Naive B cell (primary cell): ENCODE measurements at regions not wholly inside any gene's neighbourhood (a gene's known extent, or its start where the extent isn't known, plus 50 kb on each side); places are given as distances from the start of the nearest gene placed in this dataset.

Experiments used
- ATAC-seq, 2 donors: fragments of 150-1000 bp; cut with Tn5 transposase; 2 replicates each; pipeline ENCODE4 v1.10.0; 2021; ENCODE audit warnings: low read depth in 2 of 2, mild to moderate bottlenecking in 2 of 2, moderate library complexity in 2 of 2
- DNase-seq: peaks from one replicate; pipeline ENCODE4 v3.0.0; 2022
- H3K27ac Mint-ChIP-seq, 6 donors: one replicate each; pipeline ENCODE4 v1.8.0; 2020 to 2022; ENCODE audit warnings: mild to moderate bottlenecking in 6 of 6, mixed read lengths in 6 of 6, moderate library complexity in 5 of 6, inconsistent platforms in 2 of 6
- H3K27me3 Mint-ChIP-seq, 3 donors: one replicate each; pipeline ENCODE4 v1.8.0; 2021 to 2022; ENCODE audit warnings: mixed read lengths in 3 of 3, mild to moderate bottlenecking in 1 of 3
- H3K36me3 Mint-ChIP-seq, 2 donors: one replicate each; pipeline ENCODE4 v1.8.0; 2020 to 2022; ENCODE audit warnings: mixed read lengths in 2 of 2, inconsistent platforms in 1 of 2, mild to moderate bottlenecking in 1 of 2
- H3K4me1 Mint-ChIP-seq, 3 donors: one replicate each; pipeline ENCODE4 v1.8.0; 2020 to 2022; ENCODE audit warnings: mixed read lengths in 3 of 3, inconsistent platforms in 1 of 3, mild to moderate bottlenecking in 1 of 3, moderate library complexity in 1 of 3
- H3K4me3 Mint-ChIP-seq, 8 donors: one replicate each; pipeline ENCODE4 v1.8.0; 2020 to 2022; ENCODE audit warnings: mild to moderate bottlenecking in 8 of 8, mixed read lengths in 8 of 8, moderate library complexity in 8 of 8, inconsistent platforms in 2 of 8
- H3K9me3 Mint-ChIP-seq, 7 donors: one replicate each; pipeline ENCODE4 v1.8.0; 2020 to 2022; ENCODE audit warnings: mixed read lengths in 7 of 7, mild to moderate bottlenecking in 5 of 7, inconsistent platforms in 2 of 7, moderate library complexity in 1 of 7

GRCh38 chr12:65647074-65647473 lies 177.2 kb upstream of the HMGA2 start:
- DNase-seq: no peak
- ATAC-seq: no peak
- peaks cover 0 to 5% (median 0%) of the 10 kb centered on the region in 3 donors for H3K27me3 Mint-ChIP-seq
- no peak overlapping the region for H3K4me3 Mint-ChIP-seq
- peaks cover 0 to 3% (median 0%) of the 10 kb centered on the region in 7 donors for H3K9me3 Mint-ChIP-seq
- no peaks in the 10 kb centered on the region for H3K4me1 Mint-ChIP-seq
- no peak overlapping the region for H3K27ac Mint-ChIP-seq
- no peaks in the 10 kb centered on the region for H3K36me3 Mint-ChIP-seq

GRCh38 chr12:65648461-65648860 lies 175.8 kb upstream of the HMGA2 start:
- Mint-ChIP-seq H3K4me1 (no peaks in the 10 kb centered on the region), H3K4me3 (peak overlapping the region in 1 of 8 donors; percentile 48), H3K27me3 (no peaks in the 10 kb centered on the region), H3K9me3 (peaks cover 0 to 3% (median 0%) of the 10 kb centered on the region in 7 donors), H3K27ac (peak overlapping the region in 1 of 6 donors; percentile 28), H3K36me3 (no peaks in the 10 kb centered on the region)
- ATAC-seq (no peak), DNase-seq (no peak)

- H3K36me3 Mint-ChIP-seq: no peaks in the 10 kb centered on the region
- no peak overlapping the region for H3K27ac Mint-ChIP-seq
- DNase-seq: no peak
- H3K4me1 Mint-ChIP-seq: no peaks in the 10 kb centered on the region
- no peaks in the 10 kb centered on the region for H3K27me3 Mint-ChIP-seq
- ATAC-seq: no peak
- no peak overlapping the region for H3K4me3 Mint-ChIP-seq
- peaks cover 0 to 2% (median 0%) of the 10 kb centered on the region in 7 donors for H3K9me3 Mint-ChIP-seq
Measured at GRCh38 chr12:65649126-65649525, 175.2 kb upstream of the HMGA2 start.

- DNase-seq: no peak
- no peak for ATAC-seq
- peaks cover 0 to 2% (median 0%) of the 10 kb centered on the region in 7 donors for H3K9me3 Mint-ChIP-seq
- no peak overlapping the region for H3K27ac Mint-ChIP-seq
- no peak overlapping the region for H3K4me3 Mint-ChIP-seq
- no peaks in the 10 kb centered on the region for H3K4me1 Mint-ChIP-seq
- no peaks in the 10 kb centered on the region for H3K27me3 Mint-ChIP-seq
- no peaks in the 10 kb centered on the region for H3K36me3 Mint-ChIP-seq
Measured at GRCh38 chr12:65651060-65651459, 173.2 kb upstream of the HMGA2 start.

GRCh38 chr12:65653321-65653720 lies 171.0 kb upstream of the HMGA2 start:
- no peak overlapping the region for H3K4me3 Mint-ChIP-seq
- no peaks in the 10 kb centered on the region for H3K4me1 Mint-ChIP-seq
- peaks cover 0 to 2% (median 0%) of the 10 kb centered on the region in 7 donors for H3K9me3 Mint-ChIP-seq
- H3K27ac Mint-ChIP-seq: no peak overlapping the region
- no peaks in the 10 kb centered on the region for H3K36me3 Mint-ChIP-seq
- peaks cover 0 to 3% (median 0%) of the 10 kb centered on the region in 3 donors for H3K27me3 Mint-ChIP-seq
- DNase-seq (no peak), ATAC-seq (no peak)

GRCh38 chr12:65653946-65654629 lies 170.2 kb upstream of the HMGA2 start:
- peaks cover 0 to 3% (median 2%) of the 10 kb centered on the region in 3 donors for H3K27me3 Mint-ChIP-seq
- no peak overlapping the region for H3K27ac Mint-ChIP-seq
- H3K4me3 Mint-ChIP-seq: no peak overlapping the region
- no peaks in the 10 kb centered on the region for H3K36me3 Mint-ChIP-seq
- peaks cover 0 to 2% (median 0%) of the 10 kb centered on the region in 7 donors for H3K9me3 Mint-ChIP-seq
- ATAC-seq: no peak
- DNase-seq: no peak
- H3K4me1 Mint-ChIP-seq: no peaks in the 10 kb centered on the region

- peaks cover 3 to 10% (median 6%) of the 10 kb centered on the region in 3 donors for H3K27me3 Mint-ChIP-seq
- H3K9me3 Mint-ChIP-seq: peaks cover 0 to 2% (median 0%) of the 10 kb centered on the region in 7 donors
- DNase-seq: no peak
- no peaks in the 10 kb centered on the region for H3K36me3 Mint-ChIP-seq
- no peak overlapping the region for H3K27ac Mint-ChIP-seq
- ATAC-seq: no peak
- no peak overlapping the region for H3K4me3 Mint-ChIP-seq
- no peaks in the 10 kb centered on the region for H3K4me1 Mint-ChIP-seq
Measured at GRCh38 chr12:65655074-65655493, 169.2 kb upstream of the HMGA2 start.

GRCh38 chr12:65656156-65656882 lies 168.0 kb upstream of the HMGA2 start:
- H3K4me1 Mint-ChIP-seq: no peaks in the 10 kb centered on the region
- peaks cover 3 to 10% (median 6%) of the 10 kb centered on the region in 3 donors for H3K27me3 Mint-ChIP-seq
- DNase-seq: no peak
- H3K4me3 Mint-ChIP-seq: no peak overlapping the region
- no peak for ATAC-seq
- H3K27ac Mint-ChIP-seq: no peak overlapping the region
- no peaks in the 10 kb centered on the region for H3K9me3 Mint-ChIP-seq
- no peaks in the 10 kb centered on the region for H3K36me3 Mint-ChIP-seq

GRCh38 chr12:65656891-65657351 lies 167.4 kb upstream of the HMGA2 start:
- Mint-ChIP-seq H3K27ac (no peak overlapping the region), H3K4me3 (no peak overlapping the region), H3K9me3 (no peaks in the 10 kb centered on the region), H3K36me3 (no peaks in the 10 kb centered on the region), H3K27me3 (peaks cover 3 to 10% (median 6%) of the 10 kb centered on the region in 3 donors), H3K4me1 (no peaks in the 10 kb centered on the region)
- no peak for ATAC-seq
- no peak for DNase-seq

- ATAC-seq (no peak), DNase-seq (no peak)
- no peak overlapping the region for H3K4me3 Mint-ChIP-seq
- H3K4me1 Mint-ChIP-seq: no peaks in the 10 kb centered on the region
- H3K27me3 Mint-ChIP-seq: peaks cover 3 to 10% (median 6%) of the 10 kb centered on the region in 3 donors
- no peaks in the 10 kb centered on the region for H3K9me3 Mint-ChIP-seq
- H3K27ac Mint-ChIP-seq: no peak overlapping the region
- H3K36me3 Mint-ChIP-seq: no peaks in the 10 kb centered on the region
Measured at GRCh38 chr12:65657635-65658034, 166.6 kb upstream of the HMGA2 start.

- Mint-ChIP-seq H3K27ac (no peak overlapping the region), H3K4me1 (no peaks in the 10 kb centered on the region), H3K4me3 (no peak overlapping the region), H3K36me3 (no peaks in the 10 kb centered on the region), H3K27me3 (peaks cover 3 to 10% (median 6%) of the 10 kb centered on the region in 3 donors), H3K9me3 (no peaks in the 10 kb centered on the region)
- ATAC-seq (no peak), DNase-seq (no peak)
Measured at GRCh38 chr12:65658360-65658759, 165.9 kb upstream of the HMGA2 start.

- no peaks in the 10 kb centered on the region for H3K4me1 Mint-ChIP-seq
- no peaks in the 10 kb centered on the region for H3K9me3 Mint-ChIP-seq
- H3K27me3 Mint-ChIP-seq: peaks cover 6 to 13% (median 10%) of the 10 kb centered on the region in 3 donors
- no peak overlapping the region for H3K27ac Mint-ChIP-seq
- H3K4me3 Mint-ChIP-seq: no peak overlapping the region
- ATAC-seq: no peak
- no peaks in the 10 kb centered on the region for H3K36me3 Mint-ChIP-seq
- no peak for DNase-seq
Measured at GRCh38 chr12:65659681-65660080, 164.6 kb upstream of the HMGA2 start.

GRCh38 chr12:65660096-65660495 lies 164.2 kb upstream of the HMGA2 start:
- Mint-ChIP-seq H3K27me3 (peaks cover 6 to 16% (median 10%) of the 10 kb centered on the region in 3 donors), H3K4me1 (no peaks in the 10 kb centered on the region), H3K36me3 (no peaks in the 10 kb centered on the region), H3K9me3 (peaks cover 0 to under 1% (median 0%) of the 10 kb centered on the region in 7 donors), H3K27ac (no peak overlapping the region), H3K4me3 (no peak overlapping the region)
- DNase-seq (no peak), ATAC-seq (no peak)

- Mint-ChIP-seq H3K27me3 (peaks cover 6 to 21% (median 10%) of the 10 kb centered on the region in 3 donors), H3K36me3 (no peaks in the 10 kb centered on the region), H3K4me3 (no peak overlapping the region), H3K27ac (no peak overlapping the region), H3K9me3 (peaks cover 0 to 6% (median 0%) of the 10 kb centered on the region in 7 donors), H3K4me1 (no peaks in the 10 kb centered on the region)
- no peak for DNase-seq
- ATAC-seq: no peak
Measured at GRCh38 chr12:65660836-65661235, 163.4 kb upstream of the HMGA2 start.
